ENCODE measurements at regions not wholly inside any gene's neighbourhood (a gene's known extent, or its start where the extent isn't known, plus 50 kb on each side); places are given as distances from the start of the nearest gene placed in this dataset.

DNA sequence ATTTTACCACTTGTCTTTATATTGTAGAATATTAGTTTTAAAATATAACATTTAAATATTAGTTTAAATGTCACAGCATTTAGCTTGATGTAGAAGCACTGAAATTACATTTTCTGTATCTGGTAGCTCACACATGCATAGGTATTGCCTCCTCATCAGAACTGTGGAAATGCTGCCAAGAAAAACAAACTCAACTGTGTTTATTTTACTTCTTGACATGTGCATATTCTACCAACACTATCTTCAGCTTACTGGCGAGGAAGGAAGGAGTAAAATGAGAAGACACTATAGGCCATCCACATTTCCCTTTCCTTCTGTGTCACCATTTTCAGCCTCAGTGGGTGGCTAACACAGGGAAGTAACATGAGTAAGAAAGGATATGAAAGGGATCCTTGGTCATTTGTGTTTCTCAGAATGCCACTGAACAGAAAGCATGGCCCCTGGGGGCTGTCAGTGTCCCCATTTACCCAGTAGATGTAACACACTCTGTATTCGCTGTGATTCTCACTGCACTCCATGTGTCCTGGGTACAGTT, 81.0 kb upstream of the HTR4 start:
- Histone ChIP-seq H3K36me3 (ENCODE audit: control insufficient read depth in 4 of 4, insufficient read depth in 3 of 4, low read depth in 1 of 4, low read length in 3 of 4) (no peaks in the 10 kb centered on the region), H3K4me1 (ENCODE audit: control insufficient read depth in 4 of 4, insufficient read depth in 4 of 4, low read length in 3 of 4) (peaks cover 10 to 50% (median 39%) of the 10 kb centered on the region in 4 donors), H3K4me3 (ENCODE audit: low read depth in 1 of 3, low read length in 3 of 3) (no peak overlapping the region), H3K27ac (ENCODE audit: low read depth in 1 of 2, low read length in 2 of 2) (no peak overlapping the region), H3K9ac (ENCODE audit: low read depth in 1 of 2, low read length in 2 of 2) (no peak overlapping the region), H3K27me3 (ENCODE audit: control insufficient read depth in 4 of 4, insufficient read depth in 4 of 4, low read length in 3 of 4) (no peaks in the 10 kb centered on the region), H3K9me3 (ENCODE audit: control insufficient read depth in 4 of 4, low read length in 3 of 4) (no peaks in the 10 kb centered on the region)
- 58% methylated on average over 2 of the region's 2 CpGs for WGBS
- DNase-seq (ENCODE audit: low spot score) = no peak
- TF ChIP-seq, protein P1, sequence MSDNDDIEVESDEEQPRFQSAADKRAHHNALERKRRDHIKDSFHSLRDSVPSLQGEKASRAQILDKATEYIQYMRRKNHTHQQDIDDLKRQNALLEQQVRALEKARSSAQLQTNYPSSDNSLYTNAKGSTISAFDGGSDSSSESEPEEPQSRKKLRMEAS (IDR thresholded peaks at IDR 0.05) = peak; percentile 15
- TF ChIP-seq NR2F2 (IDR thresholded peaks at IDR 0.05) (no peak), FOXA2 (IDR thresholded peaks at IDR 0.05) (peak; percentile 34)

DNA sequence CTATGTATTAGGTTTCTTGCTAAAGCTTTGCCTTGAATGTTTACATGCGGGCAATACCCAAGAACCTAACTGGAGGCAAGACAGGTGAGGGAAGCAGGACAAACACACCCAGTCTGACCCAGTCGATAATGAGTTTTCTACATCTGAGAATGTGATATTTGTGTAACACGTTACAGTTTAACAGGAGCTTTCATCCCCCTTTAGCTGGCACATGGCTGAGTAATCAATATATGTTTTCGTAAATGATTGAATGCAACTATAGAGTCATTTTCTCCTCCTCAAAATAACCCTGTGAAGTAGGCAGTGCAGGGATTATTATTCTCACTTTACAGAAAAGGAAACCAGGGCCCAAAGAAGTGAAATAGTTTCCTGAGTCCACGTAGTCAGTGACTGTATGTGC, 84.7 kb upstream of the HTR4 start:
- H3K9me3 ChIP-seq (ENCODE audit: control insufficient read depth in 4 of 4, low read length in 3 of 4) = no peaks in the 10 kb centered on the region
- TF ChIP-seq NR2F2 (IDR thresholded peaks at IDR 0.05) = no peak
- TF ChIP-seq SP1 (IDR thresholded peaks at IDR 0.05) = no peak
- TF ChIP-seq, protein P1 (IDR thresholded peaks at IDR 0.05) = peak; percentile 72
- peak; percentile 13 to 72 for TF ChIP-seq RXRA (IDR thresholded peaks at IDR 0.05)
- TF ChIP-seq JUND (IDR thresholded peaks at IDR 0.05) = peak in 1 of 2 donors; percentile 33
- TF ChIP-seq FOXA1 (IDR thresholded peaks at IDR 0.05) = no peak
- TF ChIP-seq FOXA2 (IDR thresholded peaks at IDR 0.05) = peak; percentile 51
- peak in 1 of 2 donors; percentile 28 for TF ChIP-seq RAD21 (IDR thresholded peaks at IDR 0.05)
- TF ChIP-seq, protein P2, sequence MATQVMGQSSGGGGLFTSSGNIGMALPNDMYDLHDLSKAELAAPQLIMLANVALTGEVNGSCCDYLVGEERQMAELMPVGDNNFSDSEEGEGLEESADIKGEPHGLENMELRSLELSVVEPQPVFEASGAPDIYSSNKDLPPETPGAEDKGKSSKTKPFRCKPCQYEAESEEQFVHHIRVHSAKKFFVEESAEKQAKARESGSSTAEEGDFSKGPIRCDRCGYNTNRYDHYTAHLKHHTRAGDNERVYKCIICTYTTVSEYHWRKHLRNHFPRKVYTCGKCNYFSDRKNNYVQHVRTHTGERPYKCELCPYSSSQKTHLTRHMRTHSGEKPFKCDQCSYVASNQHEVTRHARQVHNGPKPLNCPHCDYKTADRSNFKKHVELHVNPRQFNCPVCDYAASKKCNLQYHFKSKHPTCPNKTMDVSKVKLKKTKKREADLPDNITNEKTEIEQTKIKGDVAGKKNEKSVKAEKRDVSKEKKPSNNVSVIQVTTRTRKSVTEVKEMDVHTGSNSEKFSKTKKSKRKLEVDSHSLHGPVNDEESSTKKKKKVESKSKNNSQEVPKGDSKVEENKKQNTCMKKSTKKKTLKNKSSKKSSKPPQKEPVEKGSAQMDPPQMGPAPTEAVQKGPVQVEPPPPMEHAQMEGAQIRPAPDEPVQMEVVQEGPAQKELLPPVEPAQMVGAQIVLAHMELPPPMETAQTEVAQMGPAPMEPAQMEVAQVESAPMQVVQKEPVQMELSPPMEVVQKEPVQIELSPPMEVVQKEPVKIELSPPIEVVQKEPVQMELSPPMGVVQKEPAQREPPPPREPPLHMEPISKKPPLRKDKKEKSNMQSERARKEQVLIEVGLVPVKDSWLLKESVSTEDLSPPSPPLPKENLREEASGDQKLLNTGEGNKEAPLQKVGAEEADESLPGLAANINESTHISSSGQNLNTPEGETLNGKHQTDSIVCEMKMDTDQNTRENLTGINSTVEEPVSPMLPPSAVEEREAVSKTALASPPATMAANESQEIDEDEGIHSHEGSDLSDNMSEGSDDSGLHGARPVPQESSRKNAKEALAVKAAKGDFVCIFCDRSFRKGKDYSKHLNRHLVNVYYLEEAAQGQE (IDR thresholded peaks at IDR 0.05) = no peak
- no peak for TF ChIP-seq EGR1 (IDR thresholded peaks at IDR 0.05; ENCODE audit: low read depth in 2 of 2)
- WGBS = 35% methylated on average over 5 of the region's 5 CpGs
- DNase-seq (ENCODE audit: low spot score) = no peak
- H3K4me3 ChIP-seq (ENCODE audit: low read depth in 1 of 3, low read length in 3 of 3) = peak overlapping the region in 2 of 3 donors; percentile 12 to 17
- peak overlapping the region in 1 of 2 donors; percentile 9 for H3K9ac ChIP-seq (ENCODE audit: low read depth in 1 of 2, low read length in 2 of 2)
- no peaks in the 10 kb centered on the region for H3K36me3 ChIP-seq (ENCODE audit: control insufficient read depth in 4 of 4, insufficient read depth in 3 of 4, low read depth in 1 of 4, low read length in 3 of 4)
- H3K27me3 ChIP-seq (ENCODE audit: control insufficient read depth in 4 of 4, insufficient read depth in 4 of 4, low read length in 3 of 4) = no peaks in the 10 kb centered on the region
- peaks cover 11 to 61% (median 51%) of the 10 kb centered on the region in 4 donors for H3K4me1 ChIP-seq (ENCODE audit: control insufficient read depth in 4 of 4, insufficient read depth in 4 of 4, low read length in 3 of 4)
- H3K27ac ChIP-seq (ENCODE audit: low read depth in 1 of 2, low read length in 2 of 2) = peak overlapping the region; percentile 44 to 79

DNA sequence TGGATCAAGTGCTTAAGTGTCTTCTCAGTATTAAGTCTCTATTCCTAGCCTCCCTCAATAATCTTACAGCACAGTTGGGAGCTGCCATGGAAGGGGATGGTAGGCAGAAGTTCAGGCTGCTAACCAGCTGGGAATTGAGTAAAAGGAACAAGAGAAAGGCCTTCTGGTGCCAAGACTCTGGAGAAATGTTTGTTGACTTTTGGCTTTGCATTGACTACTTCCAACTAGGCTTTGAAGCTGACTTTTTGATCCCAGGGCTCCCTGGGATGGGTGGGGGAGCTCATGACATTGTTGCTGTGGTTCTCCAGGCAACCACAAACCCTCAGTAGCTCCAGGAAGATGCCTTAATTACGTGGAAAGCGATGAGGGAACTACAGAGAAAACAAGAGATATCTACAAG, 85.2 kb upstream of the HTR4 start:
- no peak for DNase-seq (ENCODE audit: low spot score)
- TF ChIP-seq, protein P1 (IDR thresholded peaks at IDR 0.05) = no peak
- no peak for TF ChIP-seq GABPA (IDR thresholded peaks at IDR 0.05 in 1 of 2, conservative IDR thresholded peaks at IDR 0.05 in 1 of 2)
- peak; percentile 57 to 59 for TF ChIP-seq HNF4A (conservative IDR thresholded peaks at IDR 0.05)
- TF ChIP-seq FOXA2 (IDR thresholded peaks at IDR 0.05) = peak; percentile 68
- TF ChIP-seq SP1 (IDR thresholded peaks at IDR 0.05) = peak; percentile 73
- peak; percentile 42 to 57 for TF ChIP-seq RXRA (IDR thresholded peaks at IDR 0.05)
- TF ChIP-seq RAD21 (IDR thresholded peaks at IDR 0.05) = peak in 1 of 2 donors; percentile 20
- TF ChIP-seq JUND (IDR thresholded peaks at IDR 0.05) = peak in 1 of 2 donors; percentile 14
- TF ChIP-seq, protein P2 (IDR thresholded peaks at IDR 0.05) = no peak
- no peak for TF ChIP-seq EGR1 (IDR thresholded peaks at IDR 0.05; ENCODE audit: low read depth in 2 of 2)
- TF ChIP-seq HNF4G (IDR thresholded peaks at IDR 0.05) = no peak
- H3K27ac ChIP-seq (ENCODE audit: low read depth in 1 of 2, low read length in 2 of 2) = peak overlapping the region; percentile 44 to 79
- H3K9ac ChIP-seq (ENCODE audit: low read depth in 1 of 2, low read length in 2 of 2) = peak overlapping the region in 1 of 2 donors; percentile 9
- H3K4me3 ChIP-seq (ENCODE audit: low read depth in 1 of 3, low read length in 3 of 3) = peak overlapping the region in 2 of 3 donors; percentile 12 to 17
- H3K9me3 ChIP-seq (ENCODE audit: control insufficient read depth in 4 of 4, low read length in 3 of 4) = no peaks in the 10 kb centered on the region
- H3K36me3 ChIP-seq (ENCODE audit: control insufficient read depth in 4 of 4, insufficient read depth in 3 of 4, low read depth in 1 of 4, low read length in 3 of 4) = no peaks in the 10 kb centered on the region
- H3K4me1 ChIP-seq (ENCODE audit: control insufficient read depth in 4 of 4, insufficient read depth in 4 of 4, low read length in 3 of 4) = peaks cover 11 to 61% (median 51%) of the 10 kb centered on the region in 4 donors
- no peaks in the 10 kb centered on the region for H3K27me3 ChIP-seq (ENCODE audit: control insufficient read depth in 4 of 4, insufficient read depth in 4 of 4, low read length in 3 of 4)
- WGBS = 22% methylated on average over 2 of the region's 2 CpGs

Data from liver (tissue), 7 donors.